ENCODE measurements at regions not wholly inside any gene's neighbourhood (a gene's known extent, or its start where the extent isn't known, plus 50 kb on each side); places are given as distances from the start of the nearest gene placed in this dataset.
"Not testable (repeated sequence)": the region's sequence is repeated elsewhere in the genome, so short reads cannot be mapped to it uniquely, and the experiment has no call there.

DNA sequence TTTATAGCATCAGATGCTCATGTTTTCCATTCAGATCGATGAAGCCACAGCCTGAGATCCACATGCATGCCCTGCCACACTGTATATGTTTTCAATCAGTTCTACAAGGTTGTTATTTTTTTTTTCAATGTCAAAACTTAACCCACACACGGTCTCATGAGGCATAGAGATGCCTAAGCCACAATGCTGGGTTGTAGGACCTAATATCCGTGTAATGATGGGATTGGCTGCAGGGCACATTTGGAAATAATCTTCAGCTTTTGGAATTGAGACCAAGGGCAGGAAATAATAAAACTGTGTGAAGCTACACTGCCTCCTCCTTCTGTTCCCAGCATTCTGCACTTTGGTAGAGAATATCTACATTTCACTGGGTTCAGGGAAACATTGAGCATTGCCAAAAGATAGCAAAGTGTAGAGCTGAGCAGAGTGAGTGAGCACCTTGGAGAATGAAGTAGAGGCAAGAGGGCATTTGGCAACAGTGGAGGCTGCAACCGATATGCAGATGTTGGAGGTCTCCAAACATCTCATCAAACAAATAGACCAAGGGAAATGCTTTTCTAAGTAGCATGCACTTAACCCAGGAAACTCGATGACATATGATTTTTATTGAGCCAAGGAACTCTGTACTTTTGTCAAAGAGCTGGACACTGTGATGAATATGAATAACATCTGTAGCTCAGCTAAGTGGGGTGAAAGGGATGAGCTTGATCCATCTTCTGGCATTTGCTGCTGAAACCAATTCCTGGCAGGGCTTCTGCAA lies 176.7 kb downstream of the LYPLAL1 start:
- no peak for DNase-seq (ENCODE audit: low spot score)

DNA sequence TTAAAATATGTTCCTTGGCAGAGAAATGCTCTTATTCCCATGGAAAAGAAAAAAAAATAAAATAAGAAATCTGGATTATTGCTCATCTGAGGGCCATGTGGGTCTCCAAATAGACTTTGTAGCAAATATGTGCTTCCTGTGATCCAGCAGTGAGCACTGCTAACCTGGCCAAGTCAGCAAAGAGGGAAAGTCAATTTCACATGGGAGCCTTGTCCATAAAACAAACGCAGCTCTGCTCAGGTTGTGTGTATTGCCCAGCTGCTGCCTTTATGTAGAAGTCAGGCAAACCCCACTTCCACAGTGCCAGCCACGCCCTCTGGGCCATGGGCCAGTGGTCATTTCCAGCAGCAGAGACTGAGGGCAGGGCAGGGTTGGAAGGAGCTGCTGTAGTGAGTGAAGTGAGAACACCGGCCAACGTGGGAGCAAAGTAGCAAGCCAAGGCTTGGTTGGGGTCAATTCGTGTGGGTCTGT lies 174.3 kb downstream of the LYPLAL1 start:
- DNase-seq (ENCODE audit: low spot score): no peak

DNA sequence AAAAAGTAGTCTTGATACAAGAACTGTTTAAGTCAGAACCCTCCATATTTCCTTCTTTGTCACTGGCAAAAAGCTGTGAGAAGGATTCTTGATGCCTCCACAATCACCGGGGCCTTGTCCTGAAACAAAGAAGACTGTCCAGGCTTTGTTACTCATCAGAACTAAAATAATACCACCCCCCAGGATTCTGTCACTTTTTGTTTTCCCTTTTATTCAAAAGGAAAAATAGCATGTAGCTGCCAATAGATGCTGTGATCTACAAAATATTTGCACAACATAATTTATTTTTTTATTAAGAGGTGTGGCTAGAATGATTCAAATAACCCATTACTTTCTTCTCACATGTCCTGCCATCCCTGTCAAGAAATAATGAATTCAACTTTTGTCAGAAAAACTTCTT lies 173.7 kb downstream of the LYPLAL1 start:
- DNase-seq (ENCODE audit: low spot score): no peak

DNA sequence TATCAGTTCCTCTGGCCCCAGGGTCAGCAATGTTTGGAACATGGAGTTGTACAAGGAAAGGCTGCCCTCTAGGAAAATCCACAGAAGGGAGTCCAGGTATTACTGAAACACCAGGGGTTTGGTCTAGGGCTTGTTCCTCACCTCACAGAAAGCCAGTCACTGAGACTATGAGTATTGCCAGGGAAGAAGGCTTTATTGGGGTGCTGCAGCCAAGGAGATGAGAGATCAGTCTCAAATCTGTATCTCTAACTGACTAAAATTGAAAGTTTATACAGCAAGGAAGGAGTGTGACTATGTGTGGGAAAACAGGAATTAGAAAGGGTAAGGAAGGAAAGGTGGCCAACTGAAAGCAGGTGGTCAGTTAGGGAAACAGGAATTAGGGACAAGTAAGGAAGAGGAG lies 172.3 kb downstream of the LYPLAL1 start:
- no peak for DNase-seq (ENCODE audit: low spot score)

DNA sequence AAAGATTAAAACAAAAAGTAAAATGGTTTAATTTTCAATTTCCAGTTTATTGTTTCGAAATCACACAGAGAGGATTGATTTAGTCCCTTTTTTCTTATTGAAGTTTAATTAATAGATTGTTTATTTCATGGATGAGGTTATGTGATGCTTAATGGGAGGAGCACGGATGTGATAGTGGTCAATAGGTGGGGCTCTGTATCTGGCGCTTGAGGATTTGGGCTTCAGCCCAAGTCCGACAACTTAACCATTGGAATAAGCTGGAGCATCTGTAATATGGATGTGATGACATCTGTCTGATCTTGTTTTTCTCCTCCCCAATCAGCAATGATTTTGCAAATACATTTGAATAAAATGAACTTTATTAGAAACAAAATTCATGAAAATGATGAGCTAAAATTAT lies 169.2 kb downstream of the LYPLAL1 start:
- no peak for DNase-seq (ENCODE audit: low spot score)

DNA sequence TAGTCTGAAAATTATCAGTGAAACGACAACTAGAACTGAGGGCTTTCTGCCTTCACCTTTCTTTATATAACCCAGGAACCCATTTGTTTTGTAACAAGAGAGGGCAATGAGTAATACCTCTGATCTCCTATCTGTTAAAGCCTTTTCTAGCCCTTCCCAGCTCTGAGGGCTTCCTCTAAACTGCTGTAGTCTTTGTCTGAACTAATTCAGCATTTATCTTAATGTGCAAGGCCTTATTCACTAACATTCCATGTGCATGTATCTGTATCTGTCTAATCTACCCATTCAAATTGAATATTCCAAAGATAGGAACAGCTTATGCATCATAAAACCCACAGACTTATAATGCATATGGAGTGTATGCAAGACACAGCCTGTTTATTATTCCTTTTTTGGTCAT lies 167.1 kb downstream of the LYPLAL1 start:
- no peak for DNase-seq (ENCODE audit: low spot score)

DNA sequence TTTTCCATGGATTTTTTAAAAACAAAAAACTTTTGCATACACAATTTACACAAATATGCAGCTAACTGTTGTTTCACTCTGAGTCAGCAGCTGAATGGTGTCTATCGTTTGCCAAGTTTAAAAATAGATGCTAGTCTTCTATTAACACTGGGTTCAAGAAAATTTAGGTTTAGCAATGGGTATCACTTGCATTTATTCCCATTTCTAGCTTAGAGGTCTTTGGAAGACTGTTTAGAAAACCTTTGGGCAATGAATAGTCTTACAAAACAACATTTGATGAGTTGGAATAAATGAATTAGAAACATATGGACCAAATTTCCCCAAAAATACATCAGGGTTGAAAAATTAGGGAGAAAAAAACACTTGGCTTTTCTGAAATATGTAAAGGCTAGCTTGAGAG lies 165.8 kb downstream of the LYPLAL1 start:
- no peak for DNase-seq (ENCODE audit: low spot score)

DNA sequence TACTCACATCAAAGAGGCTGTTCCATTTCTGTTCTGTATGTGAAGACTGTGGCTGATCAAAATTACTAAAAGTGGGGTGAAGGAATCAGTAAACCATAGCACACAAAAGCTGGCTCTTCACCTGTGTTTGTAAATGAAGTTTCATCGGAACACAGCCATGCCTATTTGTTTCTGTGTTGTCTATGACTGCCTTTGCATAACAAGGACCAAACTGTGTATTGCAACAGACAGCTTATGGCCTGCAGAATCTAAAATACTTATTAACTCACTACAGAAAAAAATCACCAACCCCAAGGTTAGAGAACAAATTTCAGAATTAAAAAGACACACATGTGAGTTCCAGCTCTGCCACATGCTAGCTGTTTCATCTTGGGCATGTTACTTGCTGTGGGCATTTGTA lies 163.9 kb downstream of the LYPLAL1 start:
- DNase-seq (ENCODE audit: low spot score): no peak

DNA sequence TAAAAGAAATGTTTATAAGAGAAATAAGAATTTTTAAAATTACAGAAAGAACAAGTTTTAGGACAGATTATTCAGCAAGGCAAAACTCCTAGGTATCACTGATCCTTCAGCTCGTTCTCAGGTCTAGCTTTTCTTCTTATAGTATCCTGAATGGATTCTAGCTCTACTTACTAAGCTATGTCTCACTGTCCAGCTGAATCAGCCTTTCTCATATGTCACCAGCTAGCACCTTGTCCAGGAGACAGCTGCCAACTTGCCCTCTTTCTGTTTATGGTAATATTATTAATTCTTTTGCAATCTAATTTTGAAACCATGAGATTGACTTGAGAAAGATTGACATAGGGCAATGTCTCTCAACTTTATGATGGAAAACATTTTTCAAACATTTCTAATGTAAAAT lies 159.9 kb downstream of the LYPLAL1 start:
- DNase-seq (ENCODE audit: low spot score): no peak

DNA sequence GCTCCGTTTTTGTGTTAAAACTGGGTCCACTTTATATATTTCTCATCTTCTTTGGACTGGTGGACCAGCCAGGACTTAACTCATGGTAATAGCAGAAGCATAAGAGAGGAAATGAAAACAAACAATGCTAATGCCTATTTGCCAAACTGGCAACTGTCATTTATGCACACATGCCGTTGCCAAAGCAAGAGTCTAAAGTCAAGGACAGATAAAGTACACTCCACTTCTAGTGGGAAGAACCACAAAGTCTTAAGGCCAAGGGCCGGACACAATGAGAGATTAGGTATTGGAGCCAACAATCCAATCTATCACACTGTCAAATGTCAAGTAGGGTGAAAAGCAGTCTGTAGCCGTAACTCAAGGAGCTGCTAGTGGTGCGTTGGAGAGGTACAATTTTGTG lies 157.7 kb downstream of the LYPLAL1 start:
- DNase-seq (ENCODE audit: low spot score): no peak

DNA sequence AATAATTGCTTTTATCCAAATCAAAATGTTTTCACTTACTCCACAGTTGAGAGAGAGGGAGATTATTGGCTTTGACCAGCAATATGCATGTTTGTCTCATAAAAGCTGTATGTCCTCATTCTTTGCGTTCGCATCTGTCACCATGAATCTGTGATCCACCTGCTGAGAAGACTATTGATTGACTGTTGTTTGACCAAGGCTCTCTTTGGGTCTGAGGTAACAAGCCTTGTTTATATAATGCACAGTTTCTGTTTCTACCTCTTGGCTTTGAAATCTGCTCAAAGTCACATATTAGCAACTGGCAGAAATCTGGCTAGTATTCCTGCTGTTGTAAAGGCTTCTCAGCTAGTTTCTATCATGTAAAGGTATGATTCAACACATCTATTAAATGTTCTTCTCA lies 157.0 kb downstream of the LYPLAL1 start:
- no peak for DNase-seq (ENCODE audit: low spot score)

DNA sequence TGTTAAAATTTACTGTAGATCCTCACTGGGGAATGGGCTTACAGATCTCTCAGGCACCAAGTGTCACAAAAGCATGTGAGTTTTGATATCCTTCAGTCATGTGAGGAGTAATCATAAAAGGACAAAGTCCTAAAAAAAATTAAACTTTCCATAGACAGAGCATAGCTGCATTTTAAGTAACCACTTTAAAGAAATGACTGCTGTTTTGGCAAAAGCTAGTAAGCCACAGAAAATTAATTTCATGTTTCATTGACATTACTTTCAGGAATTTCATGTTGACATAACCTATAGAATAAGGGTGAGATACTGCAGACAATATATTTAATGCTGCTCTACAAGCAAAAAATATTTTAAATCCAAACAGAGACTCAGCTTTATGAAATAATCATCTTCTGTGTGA lies 156.3 kb downstream of the LYPLAL1 start:
- no peak for DNase-seq (ENCODE audit: low spot score)

DNA sequence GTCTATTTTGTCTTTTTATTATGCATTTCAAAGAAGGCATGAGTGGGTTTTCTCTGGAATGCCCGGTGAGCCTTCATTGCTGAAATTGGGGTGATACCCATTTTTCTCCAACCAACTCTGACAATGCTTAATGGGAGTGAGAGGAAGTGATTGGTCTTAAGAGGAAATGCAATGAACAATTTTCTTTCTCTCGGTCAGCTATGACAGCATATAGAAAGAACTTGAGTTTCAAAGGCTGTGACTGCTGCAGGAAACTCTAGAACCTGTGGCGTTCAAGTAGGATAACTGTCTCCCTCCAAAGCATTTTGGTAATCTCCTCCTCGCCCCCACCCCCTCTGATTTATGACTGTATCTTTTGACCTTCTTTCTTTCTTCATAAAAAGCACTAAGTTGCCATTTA lies 155.9 kb downstream of the LYPLAL1 start:
- DNase-seq (ENCODE audit: low spot score): no peak

DNA sequence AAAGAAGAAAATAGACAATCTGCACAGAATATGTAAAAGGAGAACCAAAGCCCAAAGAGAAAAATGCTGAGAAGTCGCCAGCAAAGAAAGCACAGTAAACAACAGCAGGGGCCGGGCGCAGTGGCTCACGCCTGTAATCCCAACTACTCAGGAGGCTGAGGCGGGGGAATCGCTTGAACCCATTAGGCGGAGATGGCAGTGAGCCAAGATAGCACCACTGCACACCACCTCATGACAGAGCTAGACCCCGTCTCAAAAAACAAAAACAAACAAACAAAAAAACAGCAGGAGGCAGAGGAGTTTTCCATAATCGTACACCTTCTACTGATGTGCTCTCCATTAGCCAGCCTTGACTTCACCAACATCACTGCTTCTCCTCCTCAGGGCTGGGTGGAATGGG lies 153.2 kb downstream of the LYPLAL1 start:
- no peak for DNase-seq (ENCODE audit: low spot score)

DNA sequence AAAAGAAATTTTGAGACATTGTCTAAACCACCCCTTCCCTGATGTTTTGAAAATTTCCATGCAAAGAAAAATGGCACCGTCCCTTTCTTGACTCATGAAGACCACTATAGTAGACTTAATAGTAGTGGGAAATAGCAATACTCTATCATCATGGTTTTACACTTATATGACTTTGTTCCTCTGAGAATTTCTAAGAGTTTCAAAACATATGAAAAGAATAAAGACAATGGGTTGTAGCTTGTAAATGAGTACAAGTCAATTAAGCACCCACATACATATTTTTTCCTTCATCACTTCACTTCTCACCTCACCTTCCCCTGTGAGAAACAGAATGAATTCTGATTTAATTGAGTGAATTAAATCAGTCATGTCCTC lies 151.7 kb downstream of the LYPLAL1 start:
- DNase-seq (ENCODE audit: low spot score): no peak

DNA sequence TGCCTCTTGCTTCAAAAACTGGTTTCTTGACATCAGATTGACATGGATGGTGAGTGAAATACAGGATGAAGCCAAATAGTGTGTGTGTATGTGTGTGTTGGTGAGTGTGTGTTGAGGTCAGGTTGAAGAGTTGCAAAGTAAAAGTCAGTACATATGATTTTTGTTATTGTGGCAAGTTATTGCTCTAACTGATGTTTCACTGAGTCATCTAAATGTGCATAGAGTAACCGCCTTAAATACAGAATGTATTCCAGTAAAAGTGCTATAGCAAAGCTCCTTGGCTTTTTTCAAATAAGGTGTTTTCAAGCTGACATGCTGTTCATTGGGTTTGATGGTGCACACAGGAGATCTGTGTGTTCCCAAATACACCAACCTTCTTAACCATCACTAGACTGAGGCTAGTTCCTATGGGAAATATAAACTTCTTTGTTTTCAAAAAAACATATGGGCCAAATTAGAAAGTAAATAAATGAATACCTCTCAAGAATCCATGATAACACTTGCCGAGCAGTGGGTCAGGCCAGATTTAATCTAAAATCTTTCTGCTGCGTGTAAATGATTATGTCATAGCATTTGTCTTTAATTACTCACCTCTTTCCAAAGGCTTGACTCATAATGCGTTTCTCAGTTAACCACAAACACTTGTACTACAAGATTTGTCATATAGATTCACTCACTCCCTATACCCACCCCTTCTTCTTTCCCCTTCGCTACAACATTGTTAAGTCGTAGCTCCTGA lies 151.1 kb downstream of the LYPLAL1 start:
- DNase-seq (ENCODE audit: low spot score): no peak

DNA sequence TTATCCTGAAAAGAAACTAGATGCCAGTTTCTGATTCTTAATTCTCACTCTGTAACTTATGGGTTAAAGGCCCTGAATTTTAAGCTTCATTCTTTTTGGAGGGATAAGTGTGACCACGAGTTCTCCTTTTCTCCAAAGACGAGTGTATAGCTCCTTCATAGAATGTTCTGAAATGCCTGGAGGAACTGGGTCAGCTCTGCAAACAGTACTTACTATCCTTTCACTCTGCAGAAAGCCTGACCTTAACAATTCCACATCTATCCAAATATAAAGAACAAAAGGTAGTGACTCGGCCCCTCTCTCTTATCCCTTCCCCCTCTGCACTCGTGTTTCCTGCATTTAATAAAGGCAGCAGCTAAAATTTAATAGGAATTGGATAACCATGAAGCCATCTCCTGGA lies 150.5 kb downstream of the LYPLAL1 start:
- no peak for DNase-seq (ENCODE audit: low spot score)

DNA sequence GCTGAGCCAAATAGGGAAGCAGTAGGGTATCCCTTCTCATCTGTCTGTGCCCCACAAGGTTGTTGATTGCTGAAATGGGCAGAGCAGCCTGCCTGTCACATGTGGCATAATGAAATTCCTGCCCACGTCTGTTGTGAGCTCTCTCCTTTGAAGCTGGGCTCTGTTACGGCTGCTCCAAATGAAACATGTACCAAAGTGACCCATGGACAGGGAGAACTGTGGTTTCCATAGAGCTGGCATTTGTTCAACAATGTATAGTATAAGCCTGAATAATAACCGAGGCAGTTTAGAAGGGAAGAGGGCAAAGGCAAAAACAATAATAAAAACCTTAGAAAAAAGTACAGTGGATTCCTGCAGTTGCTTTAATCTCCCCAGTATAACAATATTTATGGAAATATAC lies 149.7 kb downstream of the LYPLAL1 start:
- DNase-seq (ENCODE audit: low spot score): no peak

DNA sequence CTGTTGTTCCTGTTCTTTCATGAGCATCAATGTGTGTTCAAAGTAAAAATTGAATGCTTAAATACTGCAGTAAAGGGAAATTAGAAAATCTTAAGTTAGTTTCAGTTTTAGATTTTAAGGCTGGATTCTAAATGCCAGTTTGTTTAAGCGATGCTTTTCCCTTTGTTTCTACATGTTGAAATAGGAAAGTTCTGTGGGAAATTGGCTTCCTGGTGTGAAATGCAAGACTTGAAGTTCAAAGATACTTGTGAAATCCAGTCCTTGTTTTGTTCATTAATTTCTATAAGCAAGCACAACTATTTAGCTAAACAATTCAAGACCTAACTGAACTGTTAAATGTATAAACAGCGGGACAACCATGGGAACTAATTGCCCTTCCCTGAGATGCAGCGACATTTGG lies 149.1 kb downstream of the LYPLAL1 start:
- no peak for DNase-seq (ENCODE audit: low spot score)

DNA sequence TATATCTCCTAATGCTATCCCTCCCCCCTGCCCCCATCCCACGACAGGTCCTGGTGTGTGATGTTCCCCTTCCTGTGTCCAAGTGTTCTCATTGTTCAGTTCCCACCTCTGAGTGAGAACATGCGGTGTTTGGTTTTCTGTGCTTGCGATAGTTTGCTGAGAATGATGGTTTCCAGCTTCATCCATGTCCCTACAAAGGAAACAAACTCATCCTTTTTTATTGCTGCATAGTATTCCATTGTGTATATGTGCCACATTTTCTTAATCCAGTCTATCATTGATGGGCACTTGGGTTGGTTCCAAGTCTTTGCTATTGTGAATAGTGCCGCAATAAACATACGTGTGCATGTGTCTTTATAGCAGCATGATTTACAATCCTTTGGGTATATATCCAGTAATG lies 146.9 kb downstream of the LYPLAL1 start:
- DNase-seq (ENCODE audit: low spot score): not testable (repeated sequence)

DNA sequence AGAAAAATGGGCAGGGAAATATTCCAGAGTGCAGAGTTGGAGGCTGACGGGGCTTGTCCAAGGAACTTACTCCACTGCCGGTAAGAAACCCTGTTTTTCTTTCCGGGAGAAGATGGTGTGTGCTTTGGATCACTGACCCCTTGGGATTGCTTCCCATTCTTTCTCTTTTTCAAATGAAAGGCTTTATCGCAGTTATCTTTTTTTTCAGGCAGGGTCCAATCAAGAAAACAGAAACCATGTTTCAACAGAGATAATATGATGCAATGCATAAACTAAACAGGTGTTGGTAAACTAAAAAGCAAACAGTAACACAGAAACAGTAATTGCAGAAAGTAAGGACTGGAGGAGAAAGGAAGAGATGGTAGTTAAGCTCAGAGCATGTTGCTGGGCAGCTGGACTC lies 145.1 kb downstream of the LYPLAL1 start:
- DNase-seq (ENCODE audit: low spot score): no peak

DNA sequence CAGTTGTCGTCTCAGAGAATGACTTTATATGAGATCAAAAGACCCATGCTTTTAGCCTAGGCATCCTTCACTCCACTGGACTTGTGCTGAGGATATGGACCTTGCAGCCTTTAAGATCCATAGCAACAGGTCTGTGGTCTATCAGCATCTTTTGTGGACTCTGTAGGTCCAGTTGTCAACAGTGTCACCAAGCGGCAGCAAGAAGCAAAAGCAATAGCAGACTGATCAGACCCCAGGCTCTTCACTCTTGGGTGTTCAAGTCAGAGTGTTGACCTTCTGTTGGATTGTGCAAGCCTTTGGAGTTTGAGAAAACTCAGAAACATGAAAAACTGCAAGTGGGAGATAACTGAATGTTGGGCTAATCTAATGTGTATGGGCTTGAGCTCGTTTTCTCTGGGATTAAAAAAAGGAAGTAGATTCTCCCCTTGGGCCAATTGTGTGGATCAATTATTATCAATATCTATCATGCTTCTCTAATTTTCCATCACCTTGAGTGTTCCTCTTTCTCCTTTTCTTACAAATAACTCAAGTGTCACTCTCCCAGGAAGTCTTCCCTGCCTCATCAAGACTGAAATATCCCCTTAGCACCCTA lies 144.2 kb downstream of the LYPLAL1 start:
- no peak for DNase-seq (ENCODE audit: low spot score)

DNA sequence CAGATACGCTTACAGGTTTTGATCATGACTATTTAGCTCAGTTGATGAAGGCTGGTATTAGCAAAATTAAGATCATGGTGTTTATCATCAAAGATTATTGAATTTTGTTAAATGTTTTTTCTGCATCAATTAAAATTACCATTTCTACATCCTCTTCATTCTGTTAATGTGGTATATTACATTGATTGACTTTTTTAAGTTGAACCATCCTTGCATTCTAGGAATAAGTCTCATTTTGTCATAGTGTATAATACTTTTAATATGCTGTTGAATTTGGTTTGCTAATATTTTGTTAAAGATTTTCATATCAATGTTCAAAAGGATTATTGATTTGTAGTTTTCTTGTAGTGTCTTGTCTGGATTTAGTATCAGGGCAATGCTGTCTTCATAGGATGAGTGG lies 142.4 kb downstream of the LYPLAL1 start:
- no peak for DNase-seq (ENCODE audit: low spot score)

Data from pons (tissue), 1 donor.